ENCODE measurements at regions not wholly inside any gene's neighbourhood (a gene's known extent, or its start where the extent isn't known, plus 50 kb on each side); places are given as distances from the start of the nearest gene placed in this dataset.

GRCh38 chr12:33649992-33650391 is 210.4 kb upstream of the SYT10 start:
- TF ChIP-seq SP3 (tag by site-specific recombination; IDR thresholded peaks at IDR 0.05) (no peak), ZNF10 (tag by site-specific recombination; IDR thresholded peaks at IDR 0.05) (no peak), ZNF280D (tag by site-specific recombination; IDR thresholded peaks at IDR 0.05) (no peak), ZNF148 (tag by site-specific recombination; IDR thresholded peaks at IDR 0.05; ENCODE audit: borderline replicate concordance) (no peak), GLI4 (tag by site-specific recombination; IDR thresholded peaks at IDR 0.05) (no peak), ZNF169 (tag by site-specific recombination; IDR thresholded peaks at IDR 0.05) (no peak), CTCF (tag by site-specific recombination; IDR thresholded peaks at IDR 0.05) (no peak), ZNF280C (tag by site-specific recombination; IDR thresholded peaks at IDR 0.05) (no peak), GLIS1 (tag by site-specific recombination; IDR thresholded peaks at IDR 0.05) (no peak), ZBTB11 (tag by site-specific recombination; conservative IDR thresholded peaks at IDR 0.05; ENCODE audit: low read depth) (no peak), OSR2 (tag by site-specific recombination; IDR thresholded peaks at IDR 0.05) (no peak), INSM2 (tag by site-specific recombination; IDR thresholded peaks at IDR 0.05) (no peak), ZNF560 (tag by site-specific recombination; IDR thresholded peaks at IDR 0.05; ENCODE audit: borderline replicate concordance) (no peak), ZNF121 (tag by site-specific recombination; IDR thresholded peaks at IDR 0.05) (no peak), ZFP3 (tag by site-specific recombination; IDR thresholded peaks at IDR 0.05; ENCODE audit: low read depth) (no peak), ZNF670 (tag by site-specific recombination; IDR thresholded peaks at IDR 0.05; ENCODE audit: low read depth) (no peak), ZNF561 (tag by site-specific recombination; IDR thresholded peaks at IDR 0.05; ENCODE audit: borderline replicate concordance) (no peak), ZNF658 (tag by site-specific recombination; IDR thresholded peaks at IDR 0.05) (no peak), MYNN (tag by site-specific recombination; IDR thresholded peaks at IDR 0.05; ENCODE audit: borderline replicate concordance) (no peak)

More at GRCh38 chr12:33649992-33650391, 210.4 kb upstream of the SYT10 start:
- ChIA-PET CTCF (no interaction called here), POLR2A (no interaction called here)
- Histone ChIP-seq H3K4me3 (ENCODE audit: low read depth, low read length) (no peak overlapping the region), H3K9me3 (ENCODE audit: control insufficient read depth, insufficient read depth, low read depth, low read length) (no peaks in the 10 kb centered on the region), H3K4me1 (ENCODE audit: control insufficient read depth, insufficient read depth, low read length) (no peaks in the 10 kb centered on the region), H3K27ac (ENCODE audit: extremely low read depth, low read depth, low read length) (no peak overlapping the region), H3K36me3 (ENCODE audit: control insufficient read depth in 2 of 2, insufficient read depth in 1 of 2, low read length in 2 of 2) (no peaks in the 10 kb centered on the region)
